Hepatocyte (in vitro differentiated cells): ENCODE measurements at regions not wholly inside any gene's neighbourhood (a gene's known extent, or its start where the extent isn't known, plus 50 kb on each side); places are given as distances from the start of the nearest gene placed in this dataset.

Experiments
- DNase-seq: peaks from one replicate; pipeline ENCODE4 v3.0.0-alpha.2; 2016; ENCODE audit warnings: low spot score
- H2AFZ ChIP-seq: fragments of 200-600 bp; sonication (generic); 2 replicates; pipeline ENCODE4 v1.6.0; 2016; ENCODE audit warnings: antibody characterized with exemption, mild to moderate bottlenecking
- H3K27ac ChIP-seq: fragments of 200-600 bp; sonication (generic); 2 replicates; pipeline ENCODE4 v1.5.1; 2016; ENCODE audit warnings: mild to moderate bottlenecking
- H3K27me3 ChIP-seq: fragments of 200-600 bp; sonication (generic); 2 replicates; pipeline ENCODE4 v1.6.1; 2016
- H3K36me3 ChIP-seq: fragments of 200-600 bp; sonication (generic); replicated peaks from 2 replicates; pipeline ENCODE4 v1.5.1; 2016; ENCODE audit warnings: low read depth; ENCODE audit not compliant: insufficient read depth
- H3K4me1 ChIP-seq: fragments of 200-600 bp; sonication (generic); 2 replicates; pipeline ENCODE4 v1.5.1; 2016; ENCODE audit warnings: mild to moderate bottlenecking, moderate library complexity; ENCODE audit not compliant: insufficient read depth
- H3K4me2 ChIP-seq: fragments of 200-600 bp; sonication (generic); 2 replicates; pipeline ENCODE4 v1.6.0; 2016
- H3K4me3 ChIP-seq: fragments of 200-600 bp; sonication (generic); 2 replicates; pipeline ENCODE4 v1.5.1; 2016; ENCODE audit warnings: mild to moderate bottlenecking
- H3K79me2 ChIP-seq: fragments of 200-600 bp; sonication (generic); 2 replicates; pipeline ENCODE4 v1.6.0; 2017; ENCODE audit warnings: mild to moderate bottlenecking
- H3K9me2 ChIP-seq: fragments of 200-600 bp; sonication (generic); replicated peaks from 2 replicates; pipeline ENCODE4 v1.6.0; 2017; ENCODE audit warnings: mild to moderate bottlenecking; ENCODE audit not compliant: insufficient read depth
- H3K9me3 ChIP-seq: fragments of 200-600 bp; sonication (generic); 2 replicates; pipeline ENCODE4 v1.5.1; 2016; ENCODE audit warnings: low read depth, mild to moderate bottlenecking
- H4K20me1 ChIP-seq: fragments of 200-600 bp; sonication (generic); 2 replicates; pipeline ENCODE4 v1.6.0; 2016; ENCODE audit warnings: mild to moderate bottlenecking; ENCODE audit not compliant: insufficient read depth, poor library complexity, severe bottlenecking
- EZH2 ChIP-seq: fragments of 200-600 bp; sonication (generic); IDR thresholded peaks from 2 replicates; pipeline ENCODE4 v1.6.1; 2016; ENCODE audit warnings: antibody characterized with exemption, mild to moderate bottlenecking, borderline replicate concordance
- EZH2phosphoT487 ChIP-seq: fragments of 200-600 bp; sonication (generic); IDR thresholded peaks from one replicate; pipeline ENCODE4 v1.6.1; 2018; ENCODE audit warnings: antibody characterized with exemption, mild to moderate bottlenecking, low read depth, moderate library complexity; ENCODE audit not compliant: unreplicated experiment, severe bottlenecking
- WGBS: methylation state at CpG from one replicate; pipeline ENCODE4 v1.1.6; 2016; ENCODE audit warnings: low lambda C conversion rate; ENCODE audit errors: missing lambda C conversion rate; 5-methylcytosine and 5-hydroxymethylcytosine counted together
- TF ChIP-seq, protein P1 (sequence below): fragments of 200-600 bp; sonication (generic); IDR thresholded peaks from 2 replicates; pipeline ENCODE4 v1.5.1; 2016; ENCODE audit warnings: antibody characterized with exemption, mild to moderate bottlenecking; ENCODE audit not compliant: poor library complexity

DNA sequence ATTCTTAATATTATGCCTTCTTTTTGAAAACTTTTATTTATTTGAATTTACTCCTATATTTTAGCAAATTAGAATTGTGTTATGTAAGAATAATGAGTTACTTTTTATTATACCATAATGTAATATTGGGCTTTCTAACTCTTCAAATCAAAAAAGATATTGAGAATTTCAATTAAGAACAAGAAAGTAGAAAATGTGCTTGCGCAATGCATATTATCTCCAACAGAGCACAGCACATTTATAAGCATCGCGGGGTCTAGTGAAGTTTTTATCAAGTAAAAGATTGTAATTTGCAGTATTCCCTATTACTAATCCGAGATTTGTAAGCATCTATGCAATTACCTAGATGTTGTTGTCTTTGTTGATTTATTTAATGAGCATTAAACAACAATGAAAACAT lies 829.1 kb upstream of the CNTNAP5 start:
- TF ChIP-seq EZH2, result no peak
- TF ChIP-seq, protein P1, sequence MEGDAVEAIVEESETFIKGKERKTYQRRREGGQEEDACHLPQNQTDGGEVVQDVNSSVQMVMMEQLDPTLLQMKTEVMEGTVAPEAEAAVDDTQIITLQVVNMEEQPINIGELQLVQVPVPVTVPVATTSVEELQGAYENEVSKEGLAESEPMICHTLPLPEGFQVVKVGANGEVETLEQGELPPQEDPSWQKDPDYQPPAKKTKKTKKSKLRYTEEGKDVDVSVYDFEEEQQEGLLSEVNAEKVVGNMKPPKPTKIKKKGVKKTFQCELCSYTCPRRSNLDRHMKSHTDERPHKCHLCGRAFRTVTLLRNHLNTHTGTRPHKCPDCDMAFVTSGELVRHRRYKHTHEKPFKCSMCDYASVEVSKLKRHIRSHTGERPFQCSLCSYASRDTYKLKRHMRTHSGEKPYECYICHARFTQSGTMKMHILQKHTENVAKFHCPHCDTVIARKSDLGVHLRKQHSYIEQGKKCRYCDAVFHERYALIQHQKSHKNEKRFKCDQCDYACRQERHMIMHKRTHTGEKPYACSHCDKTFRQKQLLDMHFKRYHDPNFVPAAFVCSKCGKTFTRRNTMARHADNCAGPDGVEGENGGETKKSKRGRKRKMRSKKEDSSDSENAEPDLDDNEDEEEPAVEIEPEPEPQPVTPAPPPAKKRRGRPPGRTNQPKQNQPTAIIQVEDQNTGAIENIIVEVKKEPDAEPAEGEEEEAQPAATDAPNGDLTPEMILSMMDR, result no peak
- Histone ChIP-seq H4K20me1 (no peaks in the 10 kb centered on the region), H3K36me3 (no peaks in the 10 kb centered on the region), H3K4me3 (no peak overlapping the region), H3K4me2 (no peak overlapping the region), H2AFZ (no peak overlapping the region), H3K9me3 (no peaks in the 10 kb centered on the region), H3K4me1 (no peaks in the 10 kb centered on the region), H3K27ac (no peak overlapping the region), H3K79me2 (no peaks in the 10 kb centered on the region), H3K27me3 (no peaks in the 10 kb centered on the region), H3K9me2 (no peaks in the 10 kb centered on the region)
- WGBS, result 93% methylated on average over 4 of the region's 4 CpGs
- no peak for DNase-seq

DNA sequence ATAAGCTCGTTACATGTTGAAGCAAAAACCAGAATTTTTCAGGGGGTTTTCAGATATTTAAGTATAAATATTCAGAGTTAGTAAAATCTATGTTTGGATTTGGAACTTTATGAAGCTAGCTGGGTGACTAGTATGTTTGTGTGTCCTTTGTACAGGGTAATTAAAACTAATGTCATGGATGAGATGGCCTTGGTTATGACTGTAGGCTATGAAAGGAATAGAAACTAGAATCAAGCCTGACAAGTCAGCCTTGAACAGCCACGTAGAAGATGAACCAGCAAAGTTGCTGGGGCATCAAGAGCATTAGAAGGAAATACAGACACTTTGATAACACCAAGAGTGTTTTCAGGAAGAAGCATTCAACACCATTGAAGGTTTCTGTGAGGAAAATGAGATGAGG lies 825.1 kb upstream of the CNTNAP5 start:
- Histone ChIP-seq H3K9me3 (no peaks in the 10 kb centered on the region), H3K79me2 (no peaks in the 10 kb centered on the region), H3K9me2 (no peaks in the 10 kb centered on the region), H4K20me1 (no peaks in the 10 kb centered on the region), H3K27me3 (no peaks in the 10 kb centered on the region), H2AFZ (no peak overlapping the region), H3K4me1 (no peaks in the 10 kb centered on the region), H3K4me3 (no peak overlapping the region), H3K4me2 (no peak overlapping the region), H3K36me3 (no peaks in the 10 kb centered on the region), H3K27ac (no peak overlapping the region)
- 80% methylated on average over 2 of the region's 2 CpGs for WGBS
- TF ChIP-seq EZH2phosphoT487, result no peak
- TF ChIP-seq, protein P1, result no peak
- no peak for TF ChIP-seq EZH2
- DNase-seq, result no peak

DNA sequence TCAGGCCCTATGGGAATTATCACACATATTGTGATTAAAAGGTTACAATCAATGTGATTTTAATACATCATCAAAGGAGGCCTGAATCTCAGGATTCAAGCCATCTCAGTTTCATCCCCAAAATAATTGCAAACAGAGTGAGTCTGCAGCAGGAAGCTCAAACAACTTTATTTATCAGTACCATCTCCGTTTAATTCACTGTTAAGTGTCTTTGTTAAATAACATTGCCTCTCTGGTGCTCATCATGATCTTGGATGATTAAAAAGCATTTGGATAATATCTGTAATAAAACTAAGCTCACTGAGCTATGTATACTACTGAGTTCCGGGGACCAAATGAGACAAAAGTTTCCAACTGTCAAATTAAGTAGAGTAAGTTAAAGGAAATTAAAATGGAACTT lies 817.8 kb upstream of the CNTNAP5 start:
- H3K9me2 ChIP-seq, result no peaks in the 10 kb centered on the region
- TF ChIP-seq EZH2 (no peak), EZH2phosphoT487 (no peak)
- TF ChIP-seq, protein P1, result no peak
- DNase-seq, result no peak
- H3K4me3 ChIP-seq, result no peak overlapping the region
- H4K20me1 ChIP-seq, result no peaks in the 10 kb centered on the region
- no peaks in the 10 kb centered on the region for H3K4me1 ChIP-seq
- H3K36me3 ChIP-seq, result no peaks in the 10 kb centered on the region
- WGBS, result 53% methylated on average over 2 of the region's 2 CpGs
- H3K4me2 ChIP-seq, result no peak overlapping the region
- no peaks in the 10 kb centered on the region for H3K9me3 ChIP-seq
- H3K79me2 ChIP-seq, result no peaks in the 10 kb centered on the region
- no peaks in the 10 kb centered on the region for H3K27me3 ChIP-seq
- no peak overlapping the region for H2AFZ ChIP-seq
- no peak overlapping the region for H3K27ac ChIP-seq

DNA sequence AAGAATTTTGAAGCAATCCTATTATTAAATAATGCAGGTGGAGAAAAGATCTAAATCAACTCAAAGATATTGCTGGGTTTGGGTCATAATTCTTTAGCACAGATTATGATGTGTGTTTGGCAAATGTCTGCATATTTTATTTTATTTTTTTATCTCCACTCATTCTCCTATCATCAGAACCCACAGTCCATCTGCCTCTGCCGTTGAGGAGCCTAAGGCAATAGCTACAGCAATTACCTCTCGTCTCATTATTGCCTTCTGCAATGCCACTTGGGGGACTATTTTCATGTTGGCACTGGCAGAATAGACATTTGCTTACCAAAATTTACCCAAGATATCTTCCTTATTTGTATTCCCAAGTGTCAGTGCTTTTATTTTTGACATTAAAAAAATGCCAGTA lies 815.9 kb upstream of the CNTNAP5 start:
- Histone ChIP-seq H3K9me2 (no peaks in the 10 kb centered on the region), H4K20me1 (no peaks in the 10 kb centered on the region), H3K4me2 (no peak overlapping the region), H3K27me3 (no peaks in the 10 kb centered on the region), H3K36me3 (no peaks in the 10 kb centered on the region), H3K27ac (no peak overlapping the region), H3K4me3 (no peak overlapping the region), H3K4me1 (no peaks in the 10 kb centered on the region), H3K9me3 (no peaks in the 10 kb centered on the region), H3K79me2 (no peaks in the 10 kb centered on the region), H2AFZ (no peak overlapping the region)
- WGBS, result 74% methylated on average over 2 of the region's 2 CpGs
- TF ChIP-seq EZH2, result no peak
- TF ChIP-seq, protein P1, result no peak
- DNase-seq, result no peak
